ENCODE measurements at regions not wholly inside any gene's neighbourhood (a gene's known extent, or its start where the extent isn't known, plus 50 kb on each side); places are given as distances from the start of the nearest gene placed in this dataset.
A peak's percentile ranks its signal among the peaks of the same experiment; 100 is the strongest.

- Histone ChIP-seq H3K4me1 (replicated peaks; ENCODE audit: insufficient read depth) (peaks cover 18% of the 10 kb centered on the region), H3K4me3 (no peak overlapping the region), H3K9me3 (ENCODE audit: insufficient read depth, low read depth) (no peaks in the 10 kb centered on the region; the same call in 1 of the 2 replicates), H2AFZ (no peak overlapping the region), H3K27ac (peak overlapping the region; percentile 41; the same call in 1 of the 2 replicates), H3K27me3 (ENCODE audit: insufficient read depth, low read depth) (no peaks in the 10 kb centered on the region), H3K9me2 (ENCODE audit: insufficient read depth) (no peaks in the 10 kb centered on the region), H3K79me2 (ENCODE audit: low read depth) (no peaks in the 10 kb centered on the region), H4K20me1 (ENCODE audit: insufficient read depth) (no peaks in the 10 kb centered on the region), H3F3A (ENCODE audit: insufficient read depth, low read depth) (no peaks in the 10 kb centered on the region), H3K4me2 (no peak overlapping the region), H3K36me3 (ENCODE audit: low read depth) (no peaks in the 10 kb centered on the region)
- POLR2A ChIA-PET (ENCODE audit: unreplicated experiment) = no interaction called here
- TF ChIP-seq EZH2 (IDR thresholded peaks at IDR 0.05; ENCODE audit: low read depth) (no peak), CTCF (conservative IDR thresholded peaks at IDR 0.05) (no peak)
- DNase-seq = no peak
- no TSS peak for BruUV-seq (replicated peaks)
- CTCF ChIA-PET = no interaction called here
- intact Hi-C loops (cut with micrococcal nuclease; ENCODE audit: unreplicated experiment) = no loop called here
Observed at GRCh38 chr10:4130685-4131084, 345.7 kb upstream of the KLF6 start.

GRCh38 chr10:4129866-4130477, 345.0 kb upstream of the KLF6 start:
- no peak for DNase-seq
- H3K79me2 ChIP-seq (ENCODE audit: low read depth) = no peaks in the 10 kb centered on the region
- peaks cover 18% of the 10 kb centered on the region for H3K4me1 ChIP-seq (replicated peaks; ENCODE audit: insufficient read depth)
- H3K27me3 ChIP-seq (ENCODE audit: insufficient read depth, low read depth) = no peaks in the 10 kb centered on the region
- no peak overlapping the region for H3K4me3 ChIP-seq
- intact Hi-C loops (cut with micrococcal nuclease; ENCODE audit: unreplicated experiment) = no loop called here
- H3K4me2 ChIP-seq = no peak overlapping the region
- no peaks in the 10 kb centered on the region for H3F3A ChIP-seq (ENCODE audit: insufficient read depth, low read depth)
- no peaks in the 10 kb centered on the region; the same call in 1 of the 2 replicates for H3K9me3 ChIP-seq (ENCODE audit: insufficient read depth, low read depth)
- TF ChIP-seq EZH2 (IDR thresholded peaks at IDR 0.05; ENCODE audit: low read depth) (no peak), CTCF (conservative IDR thresholded peaks at IDR 0.05) (no peak)
- ChIA-PET CTCF (no interaction called here), POLR2A (ENCODE audit: unreplicated experiment) (no interaction called here)
- no peaks in the 10 kb centered on the region for H4K20me1 ChIP-seq (ENCODE audit: insufficient read depth)
- H3K9me2 ChIP-seq (ENCODE audit: insufficient read depth) = no peaks in the 10 kb centered on the region
- no peak overlapping the region for H3K27ac ChIP-seq
- no peaks in the 10 kb centered on the region for H3K36me3 ChIP-seq (ENCODE audit: low read depth)
- BruUV-seq (replicated peaks) = no TSS peak
- no peak overlapping the region for H2AFZ ChIP-seq

GRCh38 chr10:4127518-4128315, 342.7 kb upstream of the KLF6 start:
- Histone ChIP-seq H3K4me3 (no peak overlapping the region), H4K20me1 (ENCODE audit: insufficient read depth) (no peaks in the 10 kb centered on the region), H3K79me2 (ENCODE audit: low read depth) (no peaks in the 10 kb centered on the region), H3K9me2 (ENCODE audit: insufficient read depth) (no peaks in the 10 kb centered on the region), H3K36me3 (ENCODE audit: low read depth) (no peaks in the 10 kb centered on the region), H3K4me2 (no peak overlapping the region), H3F3A (ENCODE audit: insufficient read depth, low read depth) (no peaks in the 10 kb centered on the region), H2AFZ (no peak overlapping the region), H3K4me1 (replicated peaks; ENCODE audit: insufficient read depth) (peaks cover 18% of the 10 kb centered on the region), H3K9me3 (ENCODE audit: insufficient read depth, low read depth) (no peaks in the 10 kb centered on the region; the same call in 1 of the 2 replicates), H3K27ac (no peak overlapping the region), H3K27me3 (ENCODE audit: insufficient read depth, low read depth) (no peaks in the 10 kb centered on the region)
- ChIA-PET CTCF (no interaction called here), POLR2A (ENCODE audit: unreplicated experiment) (interaction anchor here (0.6 kb wide), 1 partner anchor 276 kb away, joined by 15 read pairs; no protein-coding TSS in a partner anchor)
- BruUV-seq (replicated peaks) = no TSS peak
- TF ChIP-seq CTCF (conservative IDR thresholded peaks at IDR 0.05) (no peak), EZH2 (IDR thresholded peaks at IDR 0.05; ENCODE audit: low read depth) (no peak)
- intact Hi-C loops (cut with micrococcal nuclease; ENCODE audit: unreplicated experiment) = no loop called here
- no peak for DNase-seq
